Left hindlimb (tissue), 1 donor: ENCODE measurements at regions not wholly inside any gene's neighbourhood (a gene's known extent, or its start where the extent isn't known, plus 50 kb on each side); places are given as distances from the start of the nearest gene placed in this dataset.

Source experiments
- DNase-seq: peaks from one replicate; pipeline ENCODE4 v3.0.0-alpha.2; 2018

DNA sequence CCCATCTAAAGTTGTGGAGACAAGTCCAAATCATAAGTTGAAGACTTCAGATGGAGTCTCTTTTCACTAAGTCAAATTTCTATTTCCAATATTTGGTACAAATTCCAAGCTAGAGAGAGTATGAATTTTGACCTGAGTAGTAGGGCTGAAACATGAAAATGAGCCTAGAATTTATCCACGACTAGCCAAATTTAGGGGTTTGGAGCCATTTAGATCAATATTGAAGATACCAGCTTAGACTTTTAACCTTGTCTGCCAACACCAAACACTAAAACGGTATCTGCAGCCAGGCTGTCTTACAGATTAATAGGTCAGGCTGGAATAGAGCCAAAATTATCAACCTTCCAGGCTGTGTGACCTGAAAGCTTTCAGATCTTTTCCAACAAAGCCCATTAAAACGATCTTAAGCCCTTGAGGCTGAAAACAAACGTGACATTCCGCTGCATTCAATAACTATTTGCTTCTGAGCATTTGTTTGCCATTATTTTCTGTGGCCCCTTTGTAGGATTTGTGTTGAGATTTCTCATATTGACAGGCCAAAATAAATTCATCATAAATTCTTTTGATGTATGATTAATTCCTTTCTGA lies 268.7 kb upstream of the DKK2 start:
- no peak for DNase-seq

- DNase-seq: no peak
Observed at GRCh38 chr4:107299646-107300045, 263.5 kb upstream of the DKK2 start.

DNA sequence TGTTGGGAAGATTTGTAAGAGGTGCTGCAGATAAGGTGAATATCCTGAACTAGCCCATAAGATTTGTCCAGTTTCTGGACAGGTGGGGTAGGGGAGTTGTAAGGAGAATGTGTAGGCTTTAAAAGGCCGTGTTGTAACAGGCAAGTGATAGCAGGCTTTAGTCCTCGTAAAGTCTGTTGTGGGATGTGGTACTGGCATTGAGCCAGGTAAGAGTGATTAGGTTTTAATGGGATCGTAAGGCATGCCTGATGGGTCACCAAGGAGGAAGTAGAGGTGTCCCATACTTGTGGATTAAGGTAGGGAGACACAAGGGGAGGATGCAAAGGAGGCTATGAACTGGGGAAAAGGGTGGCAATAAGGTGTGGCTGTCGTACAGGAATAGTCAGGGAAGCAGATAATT lies 256.9 kb upstream of the DKK2 start:
- DNase-seq: no peak

- DNase-seq: peak; percentile 38
Observed at GRCh38 chr4:107283587-107284559, 247.8 kb upstream of the DKK2 start.

DNA sequence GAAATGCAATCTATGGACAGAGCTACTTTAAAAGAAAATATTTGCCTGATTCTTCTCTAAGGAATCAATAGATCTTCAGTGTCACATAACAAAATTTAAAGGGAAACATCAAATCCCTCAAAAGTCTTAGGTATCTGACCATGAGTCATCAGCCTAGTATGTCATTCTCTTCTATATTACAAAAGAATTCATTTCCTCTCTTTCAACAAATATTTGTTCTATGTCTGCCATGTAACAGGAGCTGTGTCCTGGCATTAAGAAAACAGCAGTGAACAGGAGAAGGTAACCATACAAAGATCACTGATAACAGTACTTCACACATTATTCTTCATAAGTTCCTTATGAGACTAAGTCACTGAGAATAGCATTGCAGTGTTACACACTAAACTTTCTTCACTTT lies 243.6 kb upstream of the DKK2 start:
- no peak for DNase-seq

GRCh38 chr4:107278791-107279483 lies 242.8 kb upstream of the DKK2 start:
- no peak for DNase-seq

GRCh38 chr4:107276052-107276451 lies 239.9 kb upstream of the DKK2 start:
- no peak for DNase-seq

- no peak for DNase-seq
Observed at GRCh38 chr4:107275225-107275624, 239.1 kb upstream of the DKK2 start.

GRCh38 chr4:107270614-107271013 lies 234.5 kb upstream of the DKK2 start:
- no peak for DNase-seq

- DNase-seq: no peak
Observed at GRCh38 chr4:107269175-107269574, 233.1 kb upstream of the DKK2 start.

DNA sequence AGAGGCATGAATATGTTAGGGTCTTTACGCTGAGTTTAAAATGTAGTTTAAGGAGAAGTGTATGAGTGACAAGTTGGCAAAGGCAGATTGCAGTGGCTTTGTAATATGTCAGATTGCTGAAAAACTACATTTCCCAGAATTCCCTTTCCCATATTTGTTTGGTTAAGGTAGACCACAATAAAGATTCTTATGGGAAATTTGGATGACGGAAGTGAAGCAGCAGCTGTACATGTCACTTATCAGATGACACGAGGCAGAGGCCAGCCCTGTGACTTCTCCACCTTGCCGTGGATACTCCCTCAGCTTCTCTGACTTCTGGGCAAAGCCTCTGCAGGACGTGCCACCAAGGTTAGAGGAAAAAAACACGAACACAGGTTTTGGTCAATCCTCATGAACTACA lies 229.7 kb upstream of the DKK2 start:
- DNase-seq: no peak

- no peak for DNase-seq
Observed at GRCh38 chr4:107261241-107261874, 225.2 kb upstream of the DKK2 start.

DNA sequence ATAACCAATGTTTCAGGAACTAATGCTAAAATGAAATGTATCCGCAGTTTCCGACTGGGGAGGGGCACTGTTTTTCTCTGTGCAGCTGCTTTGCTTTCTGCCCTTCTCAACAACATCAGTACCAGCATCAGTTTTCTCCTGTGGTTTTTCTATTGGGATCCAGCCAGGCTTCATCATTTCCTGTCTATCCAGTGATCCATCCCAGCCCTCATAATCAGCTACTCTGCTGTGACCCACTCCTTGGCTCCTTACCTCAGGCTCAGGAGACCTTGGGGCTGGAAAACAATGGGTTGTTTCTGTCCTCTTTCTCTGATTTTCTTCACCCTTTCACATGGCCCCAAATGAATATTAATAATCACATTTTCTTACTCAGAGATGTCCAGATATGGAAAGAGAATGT lies 222.2 kb upstream of the DKK2 start:
- DNase-seq: no peak

- DNase-seq: no peak
Observed at GRCh38 chr4:107255596-107255995, 219.5 kb upstream of the DKK2 start.

- DNase-seq: no peak
Observed at GRCh38 chr4:107255114-107255513, 219.0 kb upstream of the DKK2 start.

- DNase-seq: no peak
Observed at GRCh38 chr4:107253579-107254068, 217.5 kb upstream of the DKK2 start.

DNA sequence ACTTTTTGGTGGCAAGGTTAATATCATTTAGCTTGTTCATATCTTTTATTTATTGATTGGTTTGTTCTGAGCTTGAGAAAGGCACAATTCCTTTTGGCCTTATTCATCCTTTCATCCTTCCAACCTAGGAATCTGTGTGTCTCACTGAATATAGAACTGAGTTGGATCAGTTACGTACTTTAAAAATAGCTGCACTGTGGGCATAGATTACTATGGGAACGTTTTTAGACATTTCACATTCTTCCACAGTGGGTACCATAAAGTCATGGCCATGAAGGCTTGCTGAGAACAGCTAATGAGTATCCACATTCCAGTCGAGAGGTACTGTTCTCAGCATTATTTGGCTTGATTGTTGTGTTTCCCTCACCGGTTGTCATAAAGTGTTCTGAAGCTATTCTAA lies 217.0 kb upstream of the DKK2 start:
- no peak for DNase-seq

DNA sequence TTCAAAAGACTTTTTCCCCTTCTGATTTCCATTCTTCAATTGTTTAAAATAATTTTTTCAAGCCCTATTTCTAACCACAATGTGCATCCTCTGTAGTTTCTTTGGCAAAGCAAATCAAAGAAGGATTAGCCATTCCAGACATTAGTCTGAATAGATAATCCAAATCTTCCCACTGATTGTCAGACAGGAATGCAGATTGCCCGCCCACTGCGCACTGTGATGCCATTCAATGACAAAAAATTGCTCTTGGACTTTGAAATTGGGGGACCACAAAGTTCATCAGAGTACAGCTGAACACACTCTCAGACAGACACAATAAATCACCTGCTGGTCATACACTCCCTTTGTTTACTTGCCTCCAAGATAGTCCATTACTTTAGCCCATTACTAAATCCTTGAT lies 216.5 kb upstream of the DKK2 start:
- DNase-seq: no peak

- no peak for DNase-seq
Observed at GRCh38 chr4:107248571-107248970, 212.5 kb upstream of the DKK2 start.

DNA sequence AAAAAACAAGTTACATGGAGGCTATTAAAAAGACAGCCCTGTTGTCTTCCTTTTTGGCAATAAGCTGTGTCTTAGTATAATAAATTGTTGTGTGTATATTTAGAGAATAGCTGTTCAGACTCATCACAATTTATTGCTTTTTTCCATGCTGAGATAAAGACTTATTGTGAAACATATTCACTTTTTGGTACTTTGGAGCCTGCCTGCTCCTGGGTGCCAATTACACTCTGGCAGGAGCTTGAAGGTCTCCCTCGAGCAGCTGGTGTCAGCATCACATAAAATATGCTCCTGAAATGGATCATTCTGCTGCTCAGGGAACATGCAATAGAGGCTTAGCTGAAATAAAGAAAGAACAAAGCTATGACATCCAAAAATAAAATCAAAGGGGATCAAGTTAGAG lies 211.6 kb upstream of the DKK2 start:
- DNase-seq: no peak

- DNase-seq: no peak
Observed at GRCh38 chr4:107246761-107247160, 210.6 kb upstream of the DKK2 start.

GRCh38 chr4:107243141-107243781 lies 207.1 kb upstream of the DKK2 start:
- peak; percentile 23 for DNase-seq

GRCh38 chr4:107220976-107221375 lies 184.9 kb upstream of the DKK2 start:
- DNase-seq: no peak
